ENCODE measurements at regions not wholly inside any gene's neighbourhood (a gene's known extent, or its start where the extent isn't known, plus 50 kb on each side); places are given as distances from the start of the nearest gene placed in this dataset.

- DNase-seq (ENCODE audit: extremely low read depth in 1 of 2, low read depth in 1 of 2), result no peak
Observed at GRCh38 chr1:30489737-30490389, 233.5 kb downstream of the MATN1 start.

- DNase-seq (ENCODE audit: extremely low read depth in 1 of 2, low read depth in 1 of 2), result no peak
Observed at GRCh38 chr1:30488324-30488913, 235.0 kb downstream of the MATN1 start.

GRCh38 chr1:30487042-30487441 lies 236.3 kb downstream of the MATN1 start:
- DNase-seq (ENCODE audit: extremely low read depth in 1 of 2, low read depth in 1 of 2), result no peak

GRCh38 chr1:30485072-30485471 lies 238.3 kb downstream of the MATN1 start:
- DNase-seq (ENCODE audit: extremely low read depth in 1 of 2, low read depth in 1 of 2), result no peak

GRCh38 chr1:30484668-30485067 lies 238.7 kb downstream of the MATN1 start:
- no peak for DNase-seq (ENCODE audit: extremely low read depth in 1 of 2, low read depth in 1 of 2)

- no peak for DNase-seq (ENCODE audit: extremely low read depth in 1 of 2, low read depth in 1 of 2)
Observed at GRCh38 chr1:30479575-30479974, 243.8 kb downstream of the MATN1 start.

- DNase-seq (ENCODE audit: extremely low read depth in 1 of 2, low read depth in 1 of 2), result no peak
Observed at GRCh38 chr1:30478799-30479563, 244.4 kb downstream of the MATN1 start.

- no peak for DNase-seq (ENCODE audit: extremely low read depth in 1 of 2, low read depth in 1 of 2)
Observed at GRCh38 chr1:30478283-30478682, 245.1 kb downstream of the MATN1 start.

- DNase-seq (ENCODE audit: extremely low read depth in 1 of 2, low read depth in 1 of 2), result no peak
Observed at GRCh38 chr1:30477588-30477987, 245.8 kb downstream of the MATN1 start.

- no peak for DNase-seq (ENCODE audit: extremely low read depth in 1 of 2, low read depth in 1 of 2)
Observed at GRCh38 chr1:30476911-30477459, 246.4 kb downstream of the MATN1 start.

GRCh38 chr1:30476476-30476875 lies 246.9 kb downstream of the MATN1 start:
- no peak for DNase-seq (ENCODE audit: extremely low read depth in 1 of 2, low read depth in 1 of 2)

GRCh38 chr1:30475966-30476365 lies 247.4 kb downstream of the MATN1 start:
- DNase-seq (ENCODE audit: extremely low read depth in 1 of 2, low read depth in 1 of 2), result no peak

GRCh38 chr1:30475201-30475600 lies 248.2 kb downstream of the MATN1 start:
- DNase-seq (ENCODE audit: extremely low read depth in 1 of 2, low read depth in 1 of 2), result no peak

- DNase-seq (ENCODE audit: extremely low read depth in 1 of 2, low read depth in 1 of 2), result no peak
Observed at GRCh38 chr1:30474818-30475200, 248.6 kb downstream of the MATN1 start.

GRCh38 chr1:30473922-30474817 lies 249.2 kb downstream of the MATN1 start:
- no peak for DNase-seq (ENCODE audit: extremely low read depth in 1 of 2, low read depth in 1 of 2)

GRCh38 chr1:30472526-30472925 lies 250.9 kb downstream of the MATN1 start:
- no peak for DNase-seq (ENCODE audit: extremely low read depth in 1 of 2, low read depth in 1 of 2)

- DNase-seq (ENCODE audit: extremely low read depth in 1 of 2, low read depth in 1 of 2), result no peak
Observed at GRCh38 chr1:30472009-30472408, 251.4 kb downstream of the MATN1 start.

- no peak for DNase-seq (ENCODE audit: extremely low read depth in 1 of 2, low read depth in 1 of 2)
Observed at GRCh38 chr1:30471307-30471706, 252.1 kb downstream of the MATN1 start.

- DNase-seq (ENCODE audit: extremely low read depth in 1 of 2, low read depth in 1 of 2), result no peak
Observed at GRCh38 chr1:30469426-30469825, 254.0 kb downstream of the MATN1 start.

- no peak for DNase-seq (ENCODE audit: extremely low read depth in 1 of 2, low read depth in 1 of 2)
Observed at GRCh38 chr1:30467101-30467500, 256.3 kb downstream of the MATN1 start.

GRCh38 chr1:30466610-30467009 lies 256.8 kb downstream of the MATN1 start:
- DNase-seq (ENCODE audit: extremely low read depth in 1 of 2, low read depth in 1 of 2), result no peak

All from activated CD8-positive, alpha-beta memory T cell treated with anti-CD3 and anti-CD28 coated beads for 1 hour (primary cell).